ENCODE measurements at regions not wholly inside any gene's neighbourhood (a gene's known extent, or its start where the extent isn't known, plus 50 kb on each side); places are given as distances from the start of the nearest gene placed in this dataset.

- TF ChIP-seq CTCF (IDR thresholded peaks at IDR 0.05) (no peak), POLR2A (IDR thresholded peaks at IDR 0.05) (no peak)
These were observed 114.0 kb upstream of the KL start for GRCh38 chr13:32902029-32902780.

Measured in heart left ventricle (tissue), 13 donors.